ENCODE measurements at regions not wholly inside any gene's neighbourhood (a gene's known extent, or its start where the extent isn't known, plus 50 kb on each side); places are given as distances from the start of the nearest gene placed in this dataset.
"Not testable (repeated sequence)": the region's sequence is repeated elsewhere in the genome, so short reads cannot be mapped to it uniquely, and the experiment has no call there.

- no peak for DNase-seq
Measured at GRCh38 chr2:144912206-144912605, 392.3 kb upstream of the ZEB2 start.

GRCh38 chr2:144905956-144906355 lies 386.0 kb upstream of the ZEB2 start:
- DNase-seq = no peak

GRCh38 chr2:144904612-144905011 lies 384.7 kb upstream of the ZEB2 start:
- DNase-seq = no peak

- DNase-seq = not testable (repeated sequence)
Measured at GRCh38 chr2:144903045-144903444, 383.1 kb upstream of the ZEB2 start.

GRCh38 chr2:144901386-144901785 lies 381.5 kb upstream of the ZEB2 start:
- DNase-seq = not testable (repeated sequence)

- DNase-seq = no peak
Measured at GRCh38 chr2:144896341-144896740, 376.4 kb upstream of the ZEB2 start.

GRCh38 chr2:144894612-144895599 lies 375.0 kb upstream of the ZEB2 start:
- DNase-seq = no peak

- no peak for DNase-seq
Measured at GRCh38 chr2:144893464-144893863, 373.5 kb upstream of the ZEB2 start.

GRCh38 chr2:144890828-144891227 lies 370.9 kb upstream of the ZEB2 start:
- peak; percentile 10 for DNase-seq

- no peak for DNase-seq
Measured at GRCh38 chr2:144889348-144889747, 369.4 kb upstream of the ZEB2 start.

- no peak for DNase-seq
Measured at GRCh38 chr2:144886862-144887261, 366.9 kb upstream of the ZEB2 start.

GRCh38 chr2:144877893-144878292 lies 358.0 kb upstream of the ZEB2 start:
- no peak for DNase-seq

GRCh38 chr2:144876013-144876412 lies 356.1 kb upstream of the ZEB2 start:
- DNase-seq = no peak

GRCh38 chr2:144875290-144875969 lies 355.5 kb upstream of the ZEB2 start:
- no peak for DNase-seq

GRCh38 chr2:144865670-144866069 lies 345.8 kb upstream of the ZEB2 start:
- no peak for DNase-seq

- DNase-seq = no peak
Measured at GRCh38 chr2:144859716-144860115, 339.8 kb upstream of the ZEB2 start.

- DNase-seq = no peak
Measured at GRCh38 chr2:144858211-144858610, 338.3 kb upstream of the ZEB2 start.

- DNase-seq = no peak
Measured at GRCh38 chr2:144854596-144854995, 334.7 kb upstream of the ZEB2 start.

- DNase-seq = no peak
Measured at GRCh38 chr2:144849612-144850011, 329.7 kb upstream of the ZEB2 start.

GRCh38 chr2:144848423-144848822 lies 328.5 kb upstream of the ZEB2 start:
- no peak for DNase-seq

GRCh38 chr2:144847347-144848080 lies 327.6 kb upstream of the ZEB2 start:
- DNase-seq = no peak

GRCh38 chr2:144836635-144837350 lies 316.9 kb upstream of the ZEB2 start:
- no peak for DNase-seq

Measured in NCI-H1105 treated with DMSO at 0.1 percent for 48 hours (cell line).